Naive B cell (primary cell): ENCODE measurements at regions not wholly inside any gene's neighbourhood (a gene's known extent, or its start where the extent isn't known, plus 50 kb on each side); places are given as distances from the start of the nearest gene placed in this dataset.

Experiments used
- ATAC-seq, 2 donors: fragments of 150-1000 bp; cut with Tn5 transposase; 2 replicates each; pipeline ENCODE4 v1.10.0; 2021; ENCODE audit warnings: low read depth in 2 of 2, mild to moderate bottlenecking in 2 of 2, moderate library complexity in 2 of 2
- DNase-seq: peaks from one replicate; pipeline ENCODE4 v3.0.0; 2022
- H3K27ac Mint-ChIP-seq, 6 donors: one replicate each; pipeline ENCODE4 v1.8.0; 2020 to 2022; ENCODE audit warnings: mild to moderate bottlenecking in 6 of 6, mixed read lengths in 6 of 6, moderate library complexity in 5 of 6, inconsistent platforms in 2 of 6
- H3K27me3 Mint-ChIP-seq, 3 donors: one replicate each; pipeline ENCODE4 v1.8.0; 2021 to 2022; ENCODE audit warnings: mixed read lengths in 3 of 3, mild to moderate bottlenecking in 1 of 3
- H3K36me3 Mint-ChIP-seq, 2 donors: one replicate each; pipeline ENCODE4 v1.8.0; 2020 to 2022; ENCODE audit warnings: mixed read lengths in 2 of 2, inconsistent platforms in 1 of 2, mild to moderate bottlenecking in 1 of 2
- H3K4me1 Mint-ChIP-seq, 3 donors: one replicate each; pipeline ENCODE4 v1.8.0; 2020 to 2022; ENCODE audit warnings: mixed read lengths in 3 of 3, inconsistent platforms in 1 of 3, mild to moderate bottlenecking in 1 of 3, moderate library complexity in 1 of 3
- H3K4me3 Mint-ChIP-seq, 8 donors: one replicate each; pipeline ENCODE4 v1.8.0; 2020 to 2022; ENCODE audit warnings: mild to moderate bottlenecking in 8 of 8, mixed read lengths in 8 of 8, moderate library complexity in 8 of 8, inconsistent platforms in 2 of 8
- H3K9me3 Mint-ChIP-seq, 7 donors: one replicate each; pipeline ENCODE4 v1.8.0; 2020 to 2022; ENCODE audit warnings: mixed read lengths in 7 of 7, mild to moderate bottlenecking in 5 of 7, inconsistent platforms in 2 of 7, moderate library complexity in 1 of 7

GRCh38 chr4:181756451-181757095 lies 486.6 kb upstream of the TENM3 start:
- Mint-ChIP-seq H3K27me3 (no peaks in the 10 kb centered on the region), H3K36me3 (no peaks in the 10 kb centered on the region), H3K27ac (no peak overlapping the region), H3K4me3 (no peak overlapping the region), H3K4me1 (no peaks in the 10 kb centered on the region), H3K9me3 (peaks cover 0 to 8% (median 1%) of the 10 kb centered on the region in 7 donors)
- no peak for ATAC-seq
- DNase-seq: no peak

- Mint-ChIP-seq H3K27me3 (no peaks in the 10 kb centered on the region), H3K36me3 (no peaks in the 10 kb centered on the region), H3K9me3 (peaks cover 0 to 8% (median 1%) of the 10 kb centered on the region in 7 donors), H3K27ac (no peak overlapping the region), H3K4me3 (no peak overlapping the region), H3K4me1 (no peaks in the 10 kb centered on the region)
- DNase-seq (no peak), ATAC-seq (no peak)
These were observed 486.1 kb upstream of the TENM3 start for GRCh38 chr4:181757098-181757497.

DNA sequence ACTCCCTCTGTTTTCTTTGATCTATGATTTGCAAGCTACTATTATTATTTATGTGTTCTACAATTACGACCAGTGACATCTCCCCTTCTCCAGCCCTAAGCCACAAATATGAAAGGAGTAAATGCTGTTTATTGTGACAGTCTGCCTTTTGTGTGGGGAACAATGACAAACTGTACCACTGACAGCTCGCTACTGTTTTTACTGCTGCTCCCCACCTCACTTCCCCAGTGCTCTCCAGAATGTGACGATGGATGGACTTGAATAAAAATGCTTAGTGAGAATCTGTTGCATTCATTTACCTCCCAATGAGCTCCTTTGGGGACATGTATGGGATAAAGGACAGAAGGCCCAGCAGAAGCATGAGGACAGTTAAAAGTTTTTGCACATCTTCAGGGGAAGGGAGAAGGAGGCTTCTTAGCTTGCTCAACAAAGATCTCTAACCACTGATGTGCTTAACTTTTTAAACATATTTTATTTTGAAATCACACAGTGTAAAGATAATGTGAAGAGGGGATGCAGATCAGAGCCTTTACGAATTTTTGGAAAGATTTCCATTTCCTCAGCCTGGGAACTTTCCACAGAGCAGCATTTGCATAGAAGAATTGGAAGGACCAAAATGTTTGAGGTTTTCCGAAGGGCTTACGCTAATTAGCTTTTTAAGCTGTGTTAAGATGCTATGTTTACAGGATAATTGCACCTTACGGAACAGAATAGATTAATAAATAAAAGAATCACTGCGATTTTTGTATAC lies 485.1 kb upstream of the TENM3 start:
- H3K9me3 Mint-ChIP-seq: peaks cover 0 to 6% (median 0%) of the 10 kb centered on the region in 7 donors
- ATAC-seq: no peak

GRCh38 chr4:181760560-181760959 lies 482.6 kb upstream of the TENM3 start:
- Mint-ChIP-seq H3K4me1 (no peaks in the 10 kb centered on the region), H3K36me3 (no peaks in the 10 kb centered on the region), H3K9me3 (peaks cover 0 to 6% (median 0%) of the 10 kb centered on the region in 7 donors), H3K27me3 (no peaks in the 10 kb centered on the region), H3K4me3 (no peak overlapping the region), H3K27ac (no peak overlapping the region)
- ATAC-seq: no peak
- DNase-seq: no peak

More for the DNA sequence above, 485.1 kb upstream of the TENM3 start:
- no peak for DNase-seq
- H3K36me3 Mint-ChIP-seq: no peaks in the 10 kb centered on the region
- no peaks in the 10 kb centered on the region for H3K27me3 Mint-ChIP-seq
- no peak overlapping the region for H3K4me3 Mint-ChIP-seq
- peak overlapping the region in 1 of 6 donors; percentile 44 for H3K27ac Mint-ChIP-seq
- H3K4me1 Mint-ChIP-seq: no peaks in the 10 kb centered on the region

DNA sequence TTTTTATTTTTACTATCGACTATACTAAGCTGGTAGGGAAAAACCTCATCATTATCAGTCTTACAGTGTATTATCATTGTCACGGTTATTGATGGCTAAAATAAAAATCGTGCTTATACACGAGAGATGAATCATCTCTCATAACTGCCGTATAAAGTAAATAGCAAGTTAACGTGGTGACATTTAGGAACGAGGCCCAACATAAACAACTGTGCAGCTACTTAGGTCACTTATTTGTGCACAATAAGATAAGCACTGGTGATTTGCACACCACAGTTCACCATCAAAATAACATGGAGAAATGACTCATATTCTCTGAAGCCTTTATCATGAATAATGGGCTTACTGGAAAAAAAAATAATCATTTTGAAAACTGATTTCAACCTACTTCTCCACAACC lies 482.0 kb upstream of the TENM3 start:
- H3K36me3 Mint-ChIP-seq: no peaks in the 10 kb centered on the region

GRCh38 chr4:181766061-181766548 lies 477.1 kb upstream of the TENM3 start:
- ATAC-seq (no peak), DNase-seq (no peak)
- H3K4me1 Mint-ChIP-seq: no peaks in the 10 kb centered on the region
- H3K27me3 Mint-ChIP-seq: no peaks in the 10 kb centered on the region
- no peak overlapping the region for H3K4me3 Mint-ChIP-seq
- H3K9me3 Mint-ChIP-seq: peaks cover 0 to 10% (median 2%) of the 10 kb centered on the region in 7 donors
- H3K27ac Mint-ChIP-seq: peak overlapping the region in 1 of 6 donors; percentile 43
- H3K36me3 Mint-ChIP-seq: no peaks in the 10 kb centered on the region

More for the DNA sequence above, 482.0 kb upstream of the TENM3 start:
- DNase-seq (no peak), ATAC-seq (no peak)
- no peaks in the 10 kb centered on the region for H3K4me1 Mint-ChIP-seq
- peaks cover 0 to 6% (median 0%) of the 10 kb centered on the region in 7 donors for H3K9me3 Mint-ChIP-seq
- H3K27me3 Mint-ChIP-seq: no peaks in the 10 kb centered on the region
- no peak overlapping the region for H3K4me3 Mint-ChIP-seq
- H3K27ac Mint-ChIP-seq: no peak overlapping the region

DNA sequence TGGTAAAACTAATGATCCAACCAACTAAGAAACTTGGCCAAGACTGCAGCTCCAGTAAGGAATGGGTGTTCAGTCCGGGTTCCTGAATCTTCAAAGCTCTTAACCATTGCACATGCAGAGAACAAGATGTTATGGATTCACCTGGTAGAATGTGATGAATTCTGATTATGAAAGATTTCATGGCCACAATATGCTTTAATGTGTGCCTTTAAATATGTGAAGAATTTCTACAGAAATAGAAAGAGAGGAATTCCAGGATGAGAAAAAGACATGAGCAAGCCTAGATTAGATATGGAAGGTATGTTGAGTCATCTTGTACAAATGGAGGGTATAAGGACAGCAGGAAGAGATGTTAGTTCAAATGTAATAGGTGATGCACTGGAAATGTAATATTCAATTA lies 472.2 kb upstream of the TENM3 start:
- ATAC-seq: no peak
- no peak overlapping the region for H3K4me3 Mint-ChIP-seq
- no peaks in the 10 kb centered on the region for H3K4me1 Mint-ChIP-seq
- no peak overlapping the region for H3K27ac Mint-ChIP-seq
- DNase-seq: no peak
- H3K27me3 Mint-ChIP-seq: no peaks in the 10 kb centered on the region
- peaks cover 0 to 21% (median 5%) of the 10 kb centered on the region in 7 donors for H3K9me3 Mint-ChIP-seq
- no peaks in the 10 kb centered on the region for H3K36me3 Mint-ChIP-seq

GRCh38 chr4:181775298-181775697 lies 467.9 kb upstream of the TENM3 start:
- no peak overlapping the region for H3K4me3 Mint-ChIP-seq
- ATAC-seq (no peak), DNase-seq (no peak)
- no peaks in the 10 kb centered on the region for H3K36me3 Mint-ChIP-seq
- peaks cover 0 to 15% (median 4%) of the 10 kb centered on the region in 7 donors for H3K9me3 Mint-ChIP-seq
- no peaks in the 10 kb centered on the region for H3K27me3 Mint-ChIP-seq
- H3K4me1 Mint-ChIP-seq: no peaks in the 10 kb centered on the region
- H3K27ac Mint-ChIP-seq: no peak overlapping the region

DNA sequence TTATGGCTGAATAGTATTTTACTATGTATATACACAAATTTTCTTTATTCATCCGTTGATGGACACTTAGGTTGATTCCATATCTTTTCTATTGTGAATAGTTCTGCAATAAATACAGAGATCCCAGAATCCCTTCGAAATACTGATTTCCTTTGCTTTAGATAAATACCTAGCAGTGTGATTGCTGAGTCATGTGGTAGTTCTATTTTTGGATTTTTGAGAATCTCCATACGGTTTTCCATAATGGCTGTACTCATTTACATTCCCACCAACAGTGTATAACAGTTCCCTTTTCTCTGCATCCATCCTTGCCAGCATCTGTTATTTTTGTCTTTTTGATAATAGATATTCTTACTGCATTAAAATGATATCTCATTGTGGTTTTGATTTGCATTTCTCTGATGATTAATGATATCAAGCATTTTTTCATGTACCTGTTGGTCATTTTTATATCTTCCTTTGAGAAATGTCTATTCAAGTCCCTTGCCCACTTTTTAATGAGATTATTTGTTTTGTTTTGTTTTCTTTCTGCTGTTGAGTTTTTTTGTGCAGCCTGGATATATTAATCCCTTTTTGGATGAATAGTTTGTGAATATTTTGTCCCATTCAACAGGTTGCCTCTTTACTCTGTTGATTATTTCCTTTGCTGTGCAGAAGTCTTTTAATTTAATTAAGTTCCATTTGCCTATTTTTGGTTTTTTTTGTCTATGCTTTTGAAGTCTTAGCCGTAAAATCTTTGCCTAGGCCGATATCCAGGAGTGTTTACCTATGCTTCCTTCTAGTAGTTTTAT lies 466.7 kb upstream of the TENM3 start:
- no peaks in the 10 kb centered on the region for H3K4me1 Mint-ChIP-seq
- no peaks in the 10 kb centered on the region for H3K36me3 Mint-ChIP-seq
- ATAC-seq: no peak
- H3K27me3 Mint-ChIP-seq: no peaks in the 10 kb centered on the region
- no peak for DNase-seq
- peaks cover 2 to 18% (median 6%) of the 10 kb centered on the region in 7 donors for H3K9me3 Mint-ChIP-seq
- no peak overlapping the region for H3K4me3 Mint-ChIP-seq
- H3K27ac Mint-ChIP-seq: no peak overlapping the region

DNA sequence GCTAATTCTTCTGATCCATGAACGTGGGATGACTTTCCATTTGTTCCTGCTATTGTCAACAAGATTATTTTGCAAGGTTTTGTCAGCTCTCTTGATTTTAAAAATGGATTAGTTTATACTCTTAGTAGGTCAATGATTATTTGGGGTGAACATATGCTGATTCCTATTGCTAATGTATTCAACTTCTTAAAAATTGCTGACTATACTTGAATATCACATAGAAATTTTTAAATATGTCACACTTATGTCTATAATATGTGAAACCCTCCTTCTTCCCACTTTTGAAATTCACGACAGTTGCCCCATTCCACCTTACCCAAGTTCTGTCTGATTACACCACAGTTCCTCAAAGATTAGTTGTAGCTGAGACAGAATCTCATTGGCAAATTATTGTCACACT lies 465.7 kb upstream of the TENM3 start:
- no peaks in the 10 kb centered on the region for H3K4me1 Mint-ChIP-seq
- no peak for DNase-seq
- peaks cover 3 to 19% (median 8%) of the 10 kb centered on the region in 7 donors for H3K9me3 Mint-ChIP-seq
- no peak overlapping the region for H3K27ac Mint-ChIP-seq
- H3K4me3 Mint-ChIP-seq: no peak overlapping the region
- no peaks in the 10 kb centered on the region for H3K36me3 Mint-ChIP-seq
- H3K27me3 Mint-ChIP-seq: no peaks in the 10 kb centered on the region
- ATAC-seq: no peak

DNA sequence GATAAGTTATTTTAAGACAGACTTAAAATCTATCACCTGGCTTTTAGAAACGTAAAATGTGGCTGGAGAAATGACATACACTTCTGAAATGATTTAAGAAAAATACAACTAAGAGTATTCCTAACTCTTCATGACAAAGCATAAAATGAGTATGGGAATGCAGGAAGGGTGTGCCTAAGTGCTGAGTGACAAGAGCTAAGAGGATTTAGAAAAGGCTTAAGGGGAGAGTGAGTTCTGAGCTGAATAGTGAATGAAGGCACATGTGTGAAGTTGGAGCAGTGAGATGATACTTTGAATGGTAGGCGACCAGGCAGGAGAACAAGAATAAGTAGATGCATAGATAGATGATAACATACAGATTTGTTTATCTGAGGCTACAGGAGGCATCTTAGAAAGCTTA lies 458.3 kb upstream of the TENM3 start:
- Mint-ChIP-seq H3K36me3 (no peaks in the 10 kb centered on the region), H3K4me3 (no peak overlapping the region), H3K27me3 (no peaks in the 10 kb centered on the region), H3K4me1 (no peaks in the 10 kb centered on the region), H3K27ac (no peak overlapping the region), H3K9me3 (peaks cover 1 to 25% (median 15%) of the 10 kb centered on the region in 7 donors)
- DNase-seq (no peak), ATAC-seq (no peak)

DNA sequence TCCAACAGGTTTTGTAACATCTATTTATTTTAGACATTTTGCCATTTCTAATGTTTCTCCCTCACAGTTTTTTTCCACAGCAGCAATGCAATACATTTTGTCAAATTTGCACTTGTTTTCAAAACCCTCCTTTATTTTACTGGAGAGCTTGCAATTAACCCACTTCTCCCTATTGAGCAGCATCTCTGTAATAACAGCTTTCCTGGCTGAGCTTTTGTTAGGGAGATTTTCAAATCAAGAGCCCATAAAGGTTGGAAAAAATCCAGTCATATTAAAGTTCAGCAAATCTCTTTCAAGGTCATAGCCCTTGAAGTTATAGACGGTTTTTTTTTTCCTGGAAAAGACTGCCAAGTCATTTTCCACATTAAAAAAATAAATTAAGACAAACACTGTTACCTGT lies 450.6 kb upstream of the TENM3 start:
- Mint-ChIP-seq H3K9me3 (peaks cover 2 to 29% (median 14%) of the 10 kb centered on the region in 7 donors), H3K4me1 (no peaks in the 10 kb centered on the region)
- ATAC-seq: no peak

GRCh38 chr4:181793096-181793495 lies 450.1 kb upstream of the TENM3 start:
- no peaks in the 10 kb centered on the region for H3K36me3 Mint-ChIP-seq
- H3K27ac Mint-ChIP-seq: no peak overlapping the region
- H3K4me3 Mint-ChIP-seq: no peak overlapping the region
- H3K27me3 Mint-ChIP-seq: no peaks in the 10 kb centered on the region
- H3K9me3 Mint-ChIP-seq: peaks cover 2 to 24% (median 14%) of the 10 kb centered on the region in 7 donors
- no peaks in the 10 kb centered on the region for H3K4me1 Mint-ChIP-seq
- DNase-seq (no peak), ATAC-seq (no peak)

More for the DNA sequence above, 450.6 kb upstream of the TENM3 start:
- Mint-ChIP-seq H3K36me3 (no peaks in the 10 kb centered on the region), H3K4me3 (no peak overlapping the region), H3K27ac (no peak overlapping the region), H3K27me3 (no peaks in the 10 kb centered on the region)
- DNase-seq: no peak
